GM13977 (cell line): ENCODE measurements at regions not wholly inside any gene's neighbourhood (a gene's known extent, or its start where the extent isn't known, plus 50 kb on each side); places are given as distances from the start of the nearest gene placed in this dataset.

Source experiments
- DNase-seq: peaks from one replicate; pipeline ENCODE4 v3.0.0; 2012; ENCODE audit warnings: low spot score
- CTCF ChIP-seq: IDR thresholded peaks from 2 replicates; pipeline ENCODE4 v1.5.1; 2012; ENCODE audit warnings: mild to moderate bottlenecking, control low read depth; ENCODE audit not compliant: insufficient read depth; ENCODE audit errors: extremely low read depth, missing control alignments
- in situ Hi-C: fragments of 300-500 bp; cut with MboI; formaldehyde crosslinking; loops from one replicate; pipeline ENCODE4 v1.12.0; 2022; ENCODE audit warnings: low sequenced_read_pairs, low pct_unique_long_range_greater_than_20kb, mixed read lengths, inconsistent platforms; ENCODE audit not compliant: unreplicated experiment

DNA sequence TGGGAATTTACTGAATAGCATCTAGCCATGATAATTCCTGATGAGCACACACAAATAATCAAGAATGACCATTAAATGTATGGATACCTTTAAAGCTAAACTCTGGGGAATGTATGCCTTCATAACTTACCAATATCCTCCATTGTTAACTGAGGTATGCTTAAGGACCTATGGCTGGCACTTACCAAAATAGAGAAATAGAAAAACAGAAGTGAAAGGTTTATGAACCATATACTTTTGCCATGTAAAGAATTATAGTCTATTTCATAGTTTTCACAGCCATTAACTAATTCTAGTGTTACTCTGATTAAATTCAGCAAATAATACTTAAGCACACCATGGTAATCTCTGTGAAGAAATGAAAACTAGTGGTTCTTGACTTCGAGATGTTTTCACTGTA lies 1360.6 kb upstream of the LRRTM3 start:
- TF ChIP-seq CTCF, result no peak
- in situ Hi-C loops, result no loop called here
- DNase-seq, result no peak

- no peak for DNase-seq
- in situ Hi-C loops, result no loop called here
- TF ChIP-seq CTCF, result no peak
Measured at GRCh38 chr10:65566906-65567305, 1358.9 kb upstream of the LRRTM3 start.

GRCh38 chr10:65570143-65571010 lies 1355.5 kb upstream of the LRRTM3 start:
- DNase-seq, result no peak
- TF ChIP-seq CTCF, result no peak
- in situ Hi-C loops, result no loop called here

- no peak for TF ChIP-seq CTCF
- no peak for DNase-seq
- in situ Hi-C loops, result no loop called here
Measured at GRCh38 chr10:65571011-65571570, 1354.7 kb upstream of the LRRTM3 start.

- no peak for DNase-seq
- in situ Hi-C loops, result no loop called here
- no peak for TF ChIP-seq CTCF
Measured at GRCh38 chr10:65581426-65582026, 1344.3 kb upstream of the LRRTM3 start.

- in situ Hi-C loops, result no loop called here
- no peak for TF ChIP-seq CTCF
Measured at GRCh38 chr10:65602182-65602865, 1323.5 kb upstream of the LRRTM3 start.

More at GRCh38 chr10:65602182-65602865, 1323.5 kb upstream of the LRRTM3 start:
- no peak for DNase-seq
